ENCODE measurements at regions not wholly inside any gene's neighbourhood (a gene's known extent, or its start where the extent isn't known, plus 50 kb on each side); places are given as distances from the start of the nearest gene placed in this dataset.

- TF ChIP-seq, protein P1, sequence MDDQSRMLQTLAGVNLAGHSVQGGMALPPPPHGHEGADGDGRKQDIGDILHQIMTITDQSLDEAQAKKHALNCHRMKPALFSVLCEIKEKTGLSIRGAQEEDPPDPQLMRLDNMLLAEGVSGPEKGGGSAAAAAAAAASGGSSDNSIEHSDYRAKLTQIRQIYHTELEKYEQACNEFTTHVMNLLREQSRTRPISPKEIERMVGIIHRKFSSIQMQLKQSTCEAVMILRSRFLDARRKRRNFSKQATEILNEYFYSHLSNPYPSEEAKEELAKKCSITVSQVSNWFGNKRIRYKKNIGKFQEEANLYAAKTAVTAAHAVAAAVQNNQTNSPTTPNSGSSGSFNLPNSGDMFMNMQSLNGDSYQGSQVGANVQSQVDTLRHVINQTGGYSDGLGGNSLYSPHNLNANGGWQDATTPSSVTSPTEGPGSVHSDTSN (IDR thresholded peaks at IDR 0.05): no peak
- TF ChIP-seq MAZ (IDR thresholded peaks at IDR 0.05; ENCODE audit: borderline replicate concordance, low read depth, low read length) (no peak), POLR2A (IDR thresholded peaks at IDR 0.05; ENCODE audit: low read length) (no peak), CTCF (IDR thresholded peaks at IDR 0.05) (no peak), NPAS2 (CRISPR knock-in tag; IDR thresholded peaks at IDR 0.05; ENCODE audit: borderline replicate concordance) (no peak), NR3C1 (IDR thresholded peaks at IDR 0.05) (no peak)
- TF ChIP-seq, protein P2, sequence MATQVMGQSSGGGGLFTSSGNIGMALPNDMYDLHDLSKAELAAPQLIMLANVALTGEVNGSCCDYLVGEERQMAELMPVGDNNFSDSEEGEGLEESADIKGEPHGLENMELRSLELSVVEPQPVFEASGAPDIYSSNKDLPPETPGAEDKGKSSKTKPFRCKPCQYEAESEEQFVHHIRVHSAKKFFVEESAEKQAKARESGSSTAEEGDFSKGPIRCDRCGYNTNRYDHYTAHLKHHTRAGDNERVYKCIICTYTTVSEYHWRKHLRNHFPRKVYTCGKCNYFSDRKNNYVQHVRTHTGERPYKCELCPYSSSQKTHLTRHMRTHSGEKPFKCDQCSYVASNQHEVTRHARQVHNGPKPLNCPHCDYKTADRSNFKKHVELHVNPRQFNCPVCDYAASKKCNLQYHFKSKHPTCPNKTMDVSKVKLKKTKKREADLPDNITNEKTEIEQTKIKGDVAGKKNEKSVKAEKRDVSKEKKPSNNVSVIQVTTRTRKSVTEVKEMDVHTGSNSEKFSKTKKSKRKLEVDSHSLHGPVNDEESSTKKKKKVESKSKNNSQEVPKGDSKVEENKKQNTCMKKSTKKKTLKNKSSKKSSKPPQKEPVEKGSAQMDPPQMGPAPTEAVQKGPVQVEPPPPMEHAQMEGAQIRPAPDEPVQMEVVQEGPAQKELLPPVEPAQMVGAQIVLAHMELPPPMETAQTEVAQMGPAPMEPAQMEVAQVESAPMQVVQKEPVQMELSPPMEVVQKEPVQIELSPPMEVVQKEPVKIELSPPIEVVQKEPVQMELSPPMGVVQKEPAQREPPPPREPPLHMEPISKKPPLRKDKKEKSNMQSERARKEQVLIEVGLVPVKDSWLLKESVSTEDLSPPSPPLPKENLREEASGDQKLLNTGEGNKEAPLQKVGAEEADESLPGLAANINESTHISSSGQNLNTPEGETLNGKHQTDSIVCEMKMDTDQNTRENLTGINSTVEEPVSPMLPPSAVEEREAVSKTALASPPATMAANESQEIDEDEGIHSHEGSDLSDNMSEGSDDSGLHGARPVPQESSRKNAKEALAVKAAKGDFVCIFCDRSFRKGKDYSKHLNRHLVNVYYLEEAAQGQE (IDR thresholded peaks at IDR 0.05): no peak
Measured at GRCh38 chr11:71201231-71201630, 51.1 kb downstream of the SHANK2 start.

All from A549 (cell line).